Caco-2 (cell line): ENCODE measurements at regions not wholly inside any gene's neighbourhood (a gene's known extent, or its start where the extent isn't known, plus 50 kb on each side); places are given as distances from the start of the nearest gene placed in this dataset.

Experiments
- BruUV-seq: library from RNA; stranded (reverse); fragments of 400-500 nt; replicated peaks from 2 replicates; lab custom pipeline; 2021; lab: Mats Ljungman, UMichigan
- CTCF ChIA-PET: fragments of 300-600 bp; sonication (Branson Sonifier 250); formaldehyde crosslinking; loops from one replicate; lab custom pipeline; 2022; ENCODE audit warnings: antibody characterized with exemption; lab: Charles Lee
- POLR2A ChIA-PET: fragments of 300-600 bp; sonication (Branson Sonifier 250); formaldehyde crosslinking; loops from one replicate; lab custom pipeline; 2022; ENCODE audit warnings: antibody characterized with exemption; lab: Charles Lee
- DNase-seq, 2 experiments: peaks; one replicate each; pipeline versions ENCODE4 v3.0.0 to v3.0.0-alpha.2; 2020 to 2022
- H3K27me3 ChIP-seq: replicated peaks from 2 replicates; pipeline ENCODE4 v1.6.0; 2011; ENCODE audit warnings: low read length; ENCODE audit not compliant: control insufficient read depth, insufficient read depth
- H3K36me3 ChIP-seq: 2 replicates; pipeline ENCODE4 v1.5.1; 2011; ENCODE audit warnings: low read length; ENCODE audit not compliant: control insufficient read depth, insufficient read depth
- H3K4me1 ChIP-seq: fragments of 250-450 bp; sonication (Bioruptor Pico); 2 replicates; pipeline ENCODE4 v1.5.1; 2020; ENCODE audit warnings: mild to moderate bottlenecking
- H3K4me3 ChIP-seq: 2 replicates; pipeline ENCODE4 v1.5.1; 2011; ENCODE audit warnings: low read depth, mild to moderate bottlenecking, control low read depth, low read length
- H3K9me3 ChIP-seq: fragments of 250-450 bp; sonication (Bioruptor Pico); 2 replicates; pipeline ENCODE4 v1.5.1; 2020; ENCODE audit warnings: mild to moderate bottlenecking, moderate library complexity
- H3K27ac Mint-ChIP-seq: one replicate; pipeline ENCODE4 v1.8.0; 2022; ENCODE audit warnings: mixed read lengths; ENCODE audit not compliant: unreplicated experiment
- H3K27me3 Mint-ChIP-seq: one replicate; pipeline ENCODE4 v1.8.0; 2022; ENCODE audit warnings: mixed read lengths; ENCODE audit not compliant: insufficient read depth, unreplicated experiment
- H3K36me3 Mint-ChIP-seq: one replicate; pipeline ENCODE4 v1.8.0; 2022; ENCODE audit warnings: mild to moderate bottlenecking, mixed read lengths; ENCODE audit not compliant: insufficient read depth, unreplicated experiment
- H3K4me1 Mint-ChIP-seq: one replicate; pipeline ENCODE4 v1.8.0; 2022; ENCODE audit warnings: low read depth, mixed read lengths; ENCODE audit not compliant: unreplicated experiment
- H3K4me3 Mint-ChIP-seq: one replicate; pipeline ENCODE4 v1.8.0; 2022; ENCODE audit warnings: mild to moderate bottlenecking, moderate library complexity, mixed read lengths; ENCODE audit not compliant: unreplicated experiment
- H3K9me3 Mint-ChIP-seq: one replicate; pipeline ENCODE4 v1.8.0; 2022; ENCODE audit warnings: mixed read lengths; ENCODE audit not compliant: unreplicated experiment
- CTCF ChIP-seq, 2 experiments: fragments of 200-600 bp in 1 of 2; IDR thresholded peaks; 1 replicate in 1 of 2; 2 replicates in 1 of 2; pipeline versions ENCODE4 v1.5.1 to v1.8.0; 2011 to 2022; ENCODE audit warnings: antibody characterized with exemption in 1 of 2, control low read depth in 1 of 2, inconsistent platforms in 1 of 2, low read depth in 1 of 2, low read length in 1 of 2, mild to moderate bottlenecking in 1 of 2, moderate library complexity in 1 of 2; ENCODE audit not compliant: insufficient read depth in 1 of 2, severe bottlenecking in 1 of 2, unreplicated experiment in 1 of 2
- intact Hi-C: fragments of 100-400 bp; cut with micrococcal nuclease; formaldehyde crosslinking; loops from one replicate; pipeline ENCODE4 v1.10.0; 2022; ENCODE audit not compliant: unreplicated experiment

DNA sequence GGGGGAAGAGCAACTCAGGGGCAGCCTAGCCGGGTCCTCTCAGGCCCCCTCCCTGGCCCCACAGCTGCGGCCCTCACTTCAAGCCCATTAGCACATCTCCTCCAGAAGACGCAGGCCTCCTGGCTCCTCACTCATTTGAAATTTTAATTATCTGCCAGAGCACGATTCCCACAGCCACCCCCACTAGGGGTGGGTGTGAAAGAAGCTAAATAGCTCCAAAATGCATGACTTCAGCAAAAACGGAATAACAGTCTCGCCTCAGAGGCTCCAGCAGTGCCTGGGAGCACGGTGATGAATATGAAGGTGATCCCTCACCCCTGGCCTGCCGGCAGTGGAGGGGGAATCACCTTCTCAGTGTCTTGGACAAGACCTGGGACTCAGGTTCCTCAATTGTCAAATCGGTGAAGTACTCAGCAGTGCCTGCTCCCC lies 61.1 kb upstream of the HRH2 start:
- H3K4me3 ChIP-seq: no peak overlapping the region
- no peaks in the 10 kb centered on the region for H3K9me3 ChIP-seq
- no peaks in the 10 kb centered on the region for H3K4me1 Mint-ChIP-seq
- intact Hi-C loops: no loop called here
- no peaks in the 10 kb centered on the region for H3K4me1 ChIP-seq
- no peaks in the 10 kb centered on the region for H3K36me3 Mint-ChIP-seq
- ChIA-PET CTCF (no interaction called here), POLR2A (no interaction called here)
- no peaks in the 10 kb centered on the region for H3K36me3 ChIP-seq
- no peak for DNase-seq
- peaks cover 15% of the 10 kb centered on the region for H3K9me3 Mint-ChIP-seq
- no peaks in the 10 kb centered on the region for H3K27me3 ChIP-seq
- peaks cover 14% of the 10 kb centered on the region for H3K27me3 Mint-ChIP-seq
- H3K27ac Mint-ChIP-seq: no peak overlapping the region
- no peak overlapping the region for H3K4me3 Mint-ChIP-seq
- no peak for TF ChIP-seq CTCF (IDR thresholded peaks at IDR 0.05; ENCODE audit: insufficient read depth in 1 of 2, low read depth in 1 of 2, low read length in 1 of 2, severe bottlenecking in 1 of 2, unreplicated experiment in 1 of 2)
- BruUV-seq: no TSS peak

DNA sequence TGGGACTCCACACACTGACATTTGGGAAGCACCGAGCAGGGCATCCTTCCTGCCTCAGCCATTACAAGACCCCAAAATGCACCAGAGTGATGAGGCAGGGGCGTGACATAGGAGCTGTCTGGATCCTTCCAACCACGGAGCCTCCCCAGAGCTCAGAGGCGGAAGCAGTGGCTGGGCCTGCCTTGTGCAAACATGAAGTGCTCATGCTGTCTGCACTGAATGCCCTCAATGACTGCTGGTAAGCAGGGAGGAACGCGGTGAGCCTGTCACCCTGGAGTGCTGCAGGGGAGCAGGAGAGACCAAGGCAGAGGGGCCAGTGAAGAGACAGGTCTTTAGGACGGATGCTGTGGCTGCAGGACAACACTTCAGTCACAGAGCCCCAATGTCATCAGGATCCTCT lies 60.2 kb upstream of the HRH2 start:
- peaks cover 14% of the 10 kb centered on the region for H3K27me3 Mint-ChIP-seq

DNA sequence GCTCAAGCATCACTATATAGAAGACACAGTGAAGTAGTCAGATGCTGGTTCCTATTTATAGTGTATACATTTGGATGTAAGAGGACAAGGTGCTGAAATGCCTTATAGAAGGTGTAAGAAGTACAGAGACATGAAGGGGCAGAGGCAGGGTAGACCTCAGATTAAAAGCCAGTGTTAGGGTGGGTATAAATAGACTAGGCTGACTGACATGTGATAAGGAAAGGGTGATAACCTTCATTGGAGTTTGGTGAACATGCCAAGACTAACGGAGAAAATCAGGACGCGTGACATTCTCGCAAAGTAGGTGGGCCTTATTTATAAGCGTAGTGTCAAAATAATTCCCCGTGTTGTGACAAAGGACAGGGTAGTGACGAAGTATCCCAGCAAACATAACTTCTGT lies 59.1 kb upstream of the HRH2 start:
- H3K36me3 ChIP-seq: no peaks in the 10 kb centered on the region
- H3K27me3 ChIP-seq: no peaks in the 10 kb centered on the region
- H3K9me3 Mint-ChIP-seq: peaks cover 14% of the 10 kb centered on the region
- no peak overlapping the region for H3K4me3 ChIP-seq
- POLR2A ChIA-PET: no interaction called here
- no peak for TF ChIP-seq CTCF (IDR thresholded peaks at IDR 0.05; ENCODE audit: insufficient read depth in 1 of 2, low read depth in 1 of 2, low read length in 1 of 2, severe bottlenecking in 1 of 2, unreplicated experiment in 1 of 2)
- no peaks in the 10 kb centered on the region for H3K36me3 Mint-ChIP-seq
- no peaks in the 10 kb centered on the region for H3K4me1 ChIP-seq
- CTCF ChIA-PET: no interaction called here
- DNase-seq: no peak
- no peak overlapping the region for H3K4me3 Mint-ChIP-seq
- BruUV-seq: no TSS peak
- H3K27ac Mint-ChIP-seq: no peak overlapping the region
- H3K9me3 ChIP-seq: no peaks in the 10 kb centered on the region
- peaks cover 14% of the 10 kb centered on the region for H3K27me3 Mint-ChIP-seq
- intact Hi-C loops: no loop called here
- H3K4me1 Mint-ChIP-seq: no peaks in the 10 kb centered on the region

More for the DNA sequence above, 60.2 kb upstream of the HRH2 start:
- H3K4me1 ChIP-seq: no peaks in the 10 kb centered on the region
- H3K9me3 Mint-ChIP-seq: peaks cover 15% of the 10 kb centered on the region
- no peaks in the 10 kb centered on the region for H3K36me3 Mint-ChIP-seq
- DNase-seq: no peak
- BruUV-seq: no TSS peak
- H3K4me1 Mint-ChIP-seq: no peaks in the 10 kb centered on the region
- H3K4me3 ChIP-seq: no peak overlapping the region
- H3K27ac Mint-ChIP-seq: no peak overlapping the region
- POLR2A ChIA-PET: no interaction called here
- intact Hi-C loops: no loop called here
- no peak for TF ChIP-seq CTCF (IDR thresholded peaks at IDR 0.05; ENCODE audit: insufficient read depth in 1 of 2, low read depth in 1 of 2, low read length in 1 of 2, severe bottlenecking in 1 of 2, unreplicated experiment in 1 of 2)
- CTCF ChIA-PET: no interaction called here
- no peaks in the 10 kb centered on the region for H3K36me3 ChIP-seq
- H3K9me3 ChIP-seq: no peaks in the 10 kb centered on the region
- no peak overlapping the region for H3K4me3 Mint-ChIP-seq
- H3K27me3 ChIP-seq: no peaks in the 10 kb centered on the region
